ENCODE measurements at regions not wholly inside any gene's neighbourhood (a gene's known extent, or its start where the extent isn't known, plus 50 kb on each side); places are given as distances from the start of the nearest gene placed in this dataset.

DNA sequence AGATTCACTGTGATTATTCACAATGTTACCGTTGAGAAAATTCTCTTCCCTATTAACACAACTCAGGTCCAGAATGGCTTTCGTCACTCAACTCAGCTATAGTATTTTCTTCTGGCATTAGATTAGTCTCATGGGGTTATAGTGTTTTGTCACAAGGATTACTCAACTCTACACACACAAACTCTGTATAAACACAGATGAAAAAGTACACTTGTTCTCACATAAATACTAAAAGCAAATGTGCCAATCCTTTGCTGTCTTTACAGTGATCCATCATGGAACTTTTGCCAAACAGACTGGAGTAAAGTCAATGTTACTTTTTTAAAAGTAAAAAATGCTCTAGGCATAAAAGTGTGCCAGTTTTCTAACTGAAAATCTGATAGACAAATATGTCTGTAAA lies 267.6 kb downstream of the RBM43 start:
- no peak overlapping the region for H3K4me3 ChIP-seq (ENCODE audit: low read depth, low read length)
- no peak for DNase-seq (ENCODE audit: low read depth)
- TF ChIP-seq, protein P1, sequence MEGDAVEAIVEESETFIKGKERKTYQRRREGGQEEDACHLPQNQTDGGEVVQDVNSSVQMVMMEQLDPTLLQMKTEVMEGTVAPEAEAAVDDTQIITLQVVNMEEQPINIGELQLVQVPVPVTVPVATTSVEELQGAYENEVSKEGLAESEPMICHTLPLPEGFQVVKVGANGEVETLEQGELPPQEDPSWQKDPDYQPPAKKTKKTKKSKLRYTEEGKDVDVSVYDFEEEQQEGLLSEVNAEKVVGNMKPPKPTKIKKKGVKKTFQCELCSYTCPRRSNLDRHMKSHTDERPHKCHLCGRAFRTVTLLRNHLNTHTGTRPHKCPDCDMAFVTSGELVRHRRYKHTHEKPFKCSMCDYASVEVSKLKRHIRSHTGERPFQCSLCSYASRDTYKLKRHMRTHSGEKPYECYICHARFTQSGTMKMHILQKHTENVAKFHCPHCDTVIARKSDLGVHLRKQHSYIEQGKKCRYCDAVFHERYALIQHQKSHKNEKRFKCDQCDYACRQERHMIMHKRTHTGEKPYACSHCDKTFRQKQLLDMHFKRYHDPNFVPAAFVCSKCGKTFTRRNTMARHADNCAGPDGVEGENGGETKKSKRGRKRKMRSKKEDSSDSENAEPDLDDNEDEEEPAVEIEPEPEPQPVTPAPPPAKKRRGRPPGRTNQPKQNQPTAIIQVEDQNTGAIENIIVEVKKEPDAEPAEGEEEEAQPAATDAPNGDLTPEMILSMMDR (IDR thresholded peaks at IDR 0.05; ENCODE audit: low read depth, low read length, missing control alignments) = no peak

DNA sequence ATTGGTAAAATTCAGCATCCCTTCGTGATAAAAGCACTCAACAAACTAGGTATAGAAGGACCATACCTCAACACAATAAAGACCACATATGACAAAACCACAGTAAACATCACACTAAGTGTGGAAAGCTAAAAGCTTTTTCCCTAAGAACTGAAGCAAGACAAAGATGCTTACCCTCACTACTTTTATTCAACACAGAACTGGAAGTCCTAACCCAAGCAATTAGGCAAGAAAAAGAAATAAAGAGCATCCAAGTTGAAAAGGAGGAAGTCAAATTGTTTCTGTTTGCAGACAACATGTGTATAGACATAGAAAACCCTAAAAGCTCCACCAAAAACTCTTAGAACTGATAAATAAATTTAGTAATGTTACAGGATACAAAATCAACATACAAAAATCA lies 271.7 kb downstream of the RBM43 start:
- no peak for DNase-seq (ENCODE audit: low read depth)
- TF ChIP-seq, protein P1 (IDR thresholded peaks at IDR 0.05; ENCODE audit: low read depth, low read length, missing control alignments) = no peak
- no peak overlapping the region for H3K4me3 ChIP-seq (ENCODE audit: low read depth, low read length)

DNA sequence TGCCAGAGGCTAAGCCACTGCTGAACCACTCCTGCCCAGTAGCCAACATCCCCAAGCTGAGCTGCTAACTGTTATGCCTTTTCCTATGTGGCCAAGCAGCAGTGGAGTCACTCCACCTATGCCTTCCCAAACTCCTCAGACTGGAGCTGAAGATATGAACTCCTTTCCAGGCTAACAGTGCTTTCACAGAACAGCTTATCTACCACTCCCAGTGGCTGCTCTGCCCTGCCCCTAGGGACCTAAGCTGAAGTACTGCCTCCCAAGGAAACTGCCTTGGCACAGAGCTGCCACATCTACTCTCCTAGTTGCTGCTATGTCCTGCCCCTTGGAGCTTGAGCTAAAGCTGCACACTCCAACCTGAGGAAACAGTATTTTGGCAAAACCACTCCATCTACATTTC lies 275.9 kb downstream of the RBM43 start:
- no peak for DNase-seq (ENCODE audit: low read depth)
- TF ChIP-seq, protein P1 (IDR thresholded peaks at IDR 0.05; ENCODE audit: low read depth, low read length, missing control alignments) = no peak
- H3K4me3 ChIP-seq (ENCODE audit: low read depth, low read length) = no peak overlapping the region

DNA sequence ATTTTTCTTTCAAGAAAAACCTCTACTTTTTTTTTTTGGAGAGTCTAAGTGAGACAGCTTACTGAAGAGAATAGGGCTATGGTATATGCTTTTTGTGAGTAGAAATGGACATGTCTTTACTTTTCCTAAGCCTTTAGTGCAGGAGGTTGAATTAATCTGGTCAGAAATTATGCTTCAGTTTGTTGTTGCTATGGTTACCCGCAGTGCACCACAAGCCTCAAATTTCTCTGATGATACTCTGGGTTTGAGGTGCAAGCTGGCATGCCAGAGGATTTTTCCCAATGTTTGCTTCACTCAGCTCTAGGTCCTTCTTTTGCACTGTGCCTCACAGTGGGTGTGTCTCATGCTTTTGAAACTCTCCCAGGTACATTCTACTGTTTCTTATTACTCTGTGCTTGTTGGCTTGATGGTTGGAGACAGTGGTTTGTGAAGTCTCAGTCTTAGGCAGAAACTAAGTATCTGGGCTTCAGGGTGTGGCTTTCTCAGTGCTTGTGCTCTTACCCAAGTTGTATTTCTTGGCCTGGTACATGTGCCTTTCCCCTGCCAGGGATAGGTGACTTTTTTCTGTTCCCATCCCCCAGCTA lies 278.3 kb downstream of the RBM43 start:
- no peak overlapping the region for H3K4me3 ChIP-seq (ENCODE audit: low read depth, low read length)
- TF ChIP-seq, protein P1 (IDR thresholded peaks at IDR 0.05; ENCODE audit: low read depth, low read length, missing control alignments) = no peak

DNA sequence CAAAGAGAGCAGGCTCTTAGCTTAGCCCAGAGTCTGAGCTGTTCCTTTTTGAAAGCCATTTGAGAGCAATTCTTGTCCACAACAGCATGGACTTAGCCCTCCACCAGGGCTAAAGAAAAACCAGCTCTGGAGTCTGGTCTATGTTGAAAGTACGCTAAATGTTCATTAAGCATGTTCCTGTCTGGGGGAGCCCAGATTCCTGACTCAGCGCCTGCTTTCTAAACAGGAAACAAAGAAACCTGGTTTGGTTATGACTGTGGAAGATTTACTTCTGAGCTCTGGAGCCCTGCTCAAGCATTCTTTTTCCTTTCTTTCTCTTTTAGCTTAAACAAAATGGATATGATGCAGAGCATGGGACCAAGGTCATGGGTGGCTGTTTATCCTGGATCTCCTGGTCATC lies 279.8 kb downstream of the RBM43 start:
- no peak for DNase-seq (ENCODE audit: low read depth)

More for the DNA sequence above, 278.3 kb downstream of the RBM43 start:
- no peak for DNase-seq (ENCODE audit: low read depth)

DNA sequence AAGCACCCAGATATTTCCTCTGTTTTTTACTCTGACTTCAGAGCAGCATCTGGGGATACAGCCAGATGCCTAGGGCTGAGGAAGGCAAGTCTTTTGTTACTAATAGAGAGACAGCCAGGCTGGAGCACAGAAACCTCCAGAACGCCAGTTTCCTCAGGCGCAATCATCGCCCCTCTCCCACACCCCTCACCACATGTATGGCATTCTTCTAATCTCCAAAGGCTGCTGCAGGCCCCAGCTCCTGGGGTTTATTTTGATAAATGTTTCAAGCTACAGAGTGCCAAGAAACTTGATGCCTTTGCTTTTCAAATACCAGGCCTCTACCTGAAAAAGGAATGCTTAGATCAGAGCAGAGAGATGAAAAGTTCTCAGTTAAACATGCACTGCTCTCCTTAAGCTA lies 283.6 kb downstream of the RBM43 start:
- no peak for DNase-seq (ENCODE audit: low read depth)
- H3K4me3 ChIP-seq (ENCODE audit: low read depth, low read length) = no peak overlapping the region
- TF ChIP-seq, protein P1 (IDR thresholded peaks at IDR 0.05; ENCODE audit: low read depth, low read length, missing control alignments) = no peak

More for the DNA sequence above, 279.8 kb downstream of the RBM43 start:
- TF ChIP-seq, protein P1 (IDR thresholded peaks at IDR 0.05; ENCODE audit: low read depth, low read length, missing control alignments) = no peak
- no peak overlapping the region for H3K4me3 ChIP-seq (ENCODE audit: low read depth, low read length)

DNA sequence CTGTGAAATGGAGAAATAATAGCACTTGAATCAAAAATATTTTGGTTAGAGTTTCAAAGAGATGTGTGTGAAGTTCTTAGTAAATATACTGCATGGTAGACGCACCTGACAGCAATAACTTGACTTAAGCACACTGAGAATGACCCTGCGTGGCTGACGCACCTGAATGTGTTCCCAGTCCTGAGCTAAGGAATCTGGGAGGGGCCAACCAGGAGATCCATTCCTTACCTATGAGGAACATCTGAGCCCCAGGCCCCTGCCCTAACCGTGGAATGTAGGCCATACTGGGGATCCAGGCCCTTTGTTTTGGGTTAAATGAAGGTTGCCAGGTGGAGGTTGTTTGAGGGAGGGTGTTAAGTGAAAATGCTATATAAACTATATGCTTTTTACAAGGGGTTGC lies 284.4 kb downstream of the RBM43 start:
- no peak overlapping the region for H3K4me3 ChIP-seq (ENCODE audit: low read depth, low read length)
- DNase-seq (ENCODE audit: low read depth) = no peak
- TF ChIP-seq, protein P1 (IDR thresholded peaks at IDR 0.05; ENCODE audit: low read depth, low read length, missing control alignments) = no peak

Data from GM12864 (cell line).